ENCODE measurements at regions not wholly inside any gene's neighbourhood (a gene's known extent, or its start where the extent isn't known, plus 50 kb on each side); places are given as distances from the start of the nearest gene placed in this dataset.

GRCh38 chr2:82538590-82539279 is 1920.3 kb downstream of the SUCLG1 start:
- TF ChIP-seq EZH2 (optimal IDR thresholded peaks at IDR 0.05; ENCODE audit: low read depth, low read length), result no peak
- TF ChIP-seq CTCF (IDR thresholded peaks at IDR 0.05; ENCODE audit: low read length), result no peak
